ENCODE measurements at regions not wholly inside any gene's neighbourhood (a gene's known extent, or its start where the extent isn't known, plus 50 kb on each side); places are given as distances from the start of the nearest gene placed in this dataset.

GRCh38 chr4:38325629-38325913 is 338.4 kb upstream of the KLF3 start:
- Histone ChIP-seq H3K9me3 (ENCODE audit: low read depth) (no peaks in the 10 kb centered on the region), H3K27ac (no peak overlapping the region), H3K36me3 (no peaks in the 10 kb centered on the region), H3K4me3 (no peak overlapping the region), H3K4me1 (ENCODE audit: low read depth) (peaks cover 6% of the 10 kb centered on the region), H3K27me3 (no peaks in the 10 kb centered on the region)
- no peak for DNase-seq (ENCODE audit: low read depth in 1 of 2, low spot score in 1 of 2)
- no peak for TF ChIP-seq CTCF (IDR thresholded peaks at IDR 0.05; ENCODE audit: low read depth, low read length)

- TF ChIP-seq CTCF (IDR thresholded peaks at IDR 0.05; ENCODE audit: low read depth, low read length), result no peak
- H3K27ac ChIP-seq, result no peak overlapping the region
- DNase-seq (ENCODE audit: low read depth in 1 of 2, low spot score in 1 of 2), result no peak
- H3K4me1 ChIP-seq (ENCODE audit: low read depth), result peaks cover 15% of the 10 kb centered on the region
- no peak overlapping the region for H3K4me3 ChIP-seq
- no peaks in the 10 kb centered on the region for H3K27me3 ChIP-seq
- no peaks in the 10 kb centered on the region for H3K36me3 ChIP-seq
- H3K9me3 ChIP-seq (ENCODE audit: low read depth), result no peaks in the 10 kb centered on the region
Observed at GRCh38 chr4:38326499-38326898, 337.5 kb upstream of the KLF3 start.

- H3K4me3 ChIP-seq, result no peak overlapping the region
- H3K36me3 ChIP-seq, result no peaks in the 10 kb centered on the region
- H3K27ac ChIP-seq, result no peak overlapping the region
- no peak for TF ChIP-seq CTCF (IDR thresholded peaks at IDR 0.05; ENCODE audit: low read depth, low read length)
- H3K27me3 ChIP-seq, result no peaks in the 10 kb centered on the region
- no peaks in the 10 kb centered on the region for H3K9me3 ChIP-seq (ENCODE audit: low read depth)
- DNase-seq (ENCODE audit: low read depth in 1 of 2, low spot score in 1 of 2), result no peak
- peaks cover 17% of the 10 kb centered on the region for H3K4me1 ChIP-seq (ENCODE audit: low read depth)
Observed at GRCh38 chr4:38327174-38327573, 336.8 kb upstream of the KLF3 start.

GRCh38 chr4:38328989-38329729 is 334.8 kb upstream of the KLF3 start:
- TF ChIP-seq CTCF (IDR thresholded peaks at IDR 0.05; ENCODE audit: low read depth, low read length), result no peak
- no peaks in the 10 kb centered on the region for H3K9me3 ChIP-seq (ENCODE audit: low read depth)
- no peak overlapping the region for H3K27ac ChIP-seq
- no peaks in the 10 kb centered on the region for H3K36me3 ChIP-seq
- H3K4me3 ChIP-seq, result no peak overlapping the region
- no peak for DNase-seq (ENCODE audit: low read depth in 1 of 2, low spot score in 1 of 2)
- H3K27me3 ChIP-seq, result no peaks in the 10 kb centered on the region
- H3K4me1 ChIP-seq (ENCODE audit: low read depth), result peaks cover 26% of the 10 kb centered on the region

GRCh38 chr4:38330321-38330720 is 333.7 kb upstream of the KLF3 start:
- Histone ChIP-seq H3K36me3 (no peaks in the 10 kb centered on the region), H3K4me3 (no peak overlapping the region), H3K27ac (no peak overlapping the region), H3K4me1 (ENCODE audit: low read depth) (peaks cover 26% of the 10 kb centered on the region), H3K9me3 (ENCODE audit: low read depth) (no peaks in the 10 kb centered on the region), H3K27me3 (no peaks in the 10 kb centered on the region)
- TF ChIP-seq CTCF (IDR thresholded peaks at IDR 0.05; ENCODE audit: low read depth, low read length), result no peak
- DNase-seq (ENCODE audit: low read depth in 1 of 2, low spot score in 1 of 2), result peak in 1 of 2 donors; percentile 55
